Right lobe of liver (tissue), 4 donors: ENCODE measurements at regions not wholly inside any gene's neighbourhood (a gene's known extent, or its start where the extent isn't known, plus 50 kb on each side); places are given as distances from the start of the nearest gene placed in this dataset.

Source experiments
- CTCF ChIP-seq, 4 donors: fragments of 200-600 bp in 3 of 4; fragments of 450-650 bp in 1 of 4; IDR thresholded peaks; one replicate each; pipeline versions ENCODE4 v1.5.1 to v1.8.0; 2016 to 2022; ENCODE audit warnings: antibody characterized with exemption in 4 of 4, mild to moderate bottlenecking in 2 of 4
- POLR2A ChIP-seq: fragments of 450-650 bp; IDR thresholded peaks from one replicate; pipeline ENCODE4 v1.6.1; 2017; ENCODE audit warnings: antibody characterized with exemption, mild to moderate bottlenecking
- donor health status: DM: no; HTN: no; CAD: no.
- donor health status: DM: no; HTN: no; CAD: no.
- donor health status: DM: no; HTN: yes; CAD: no.

DNA sequence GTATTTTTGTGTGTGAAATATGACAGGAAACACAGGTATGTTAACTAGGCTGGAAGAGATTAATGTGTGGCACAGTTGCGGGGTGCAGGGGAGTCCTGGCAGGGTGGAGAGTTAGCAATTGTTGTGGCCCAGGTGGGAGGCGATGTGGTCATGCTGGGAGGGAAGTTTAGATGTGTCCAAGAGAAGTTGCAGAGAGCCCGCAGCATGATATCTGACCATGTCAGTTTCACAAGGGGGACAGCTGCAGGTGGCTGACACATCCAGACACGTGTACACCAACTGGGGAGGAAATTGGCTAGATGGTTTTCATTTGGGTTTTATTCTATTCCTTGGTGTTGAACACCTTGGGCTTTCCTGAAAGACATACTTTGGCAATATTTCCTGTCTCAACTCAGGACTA lies 172.8 kb upstream of the RGMA start:
- TF ChIP-seq CTCF (IDR thresholded peaks at IDR 0.05) = no peak
- no peak for TF ChIP-seq POLR2A
